Psoas muscle (tissue), 7 donors: ENCODE measurements at regions not wholly inside any gene's neighbourhood (a gene's known extent, or its start where the extent isn't known, plus 50 kb on each side); places are given as distances from the start of the nearest gene placed in this dataset.

Experiments used
- ATAC-seq, 4 donors: fragments of 200-7000 bp; cut with Tn5 transposase; one replicate each; pipeline ENCODE4 v1.9.1; 2020; ENCODE audit warnings: moderate library complexity in 3 of 4, mild to moderate bottlenecking in 2 of 4
- DNase-seq, 2 donors: peaks; one replicate each; pipeline ENCODE4 v3.0.0-alpha.2; 2020
- H3K27ac ChIP-seq: fragments of 200-600 bp; one replicate; pipeline ENCODE4 v1.8.0; 2022
- H3K27me3 ChIP-seq, 3 donors: fragments of 200-600 bp in 1 of 3; one replicate each; pipeline versions ENCODE4 v1.6.1 to v1.8.0; 2013 to 2022; ENCODE audit warnings: low read length in 2 of 3, mild to moderate bottlenecking in 2 of 3, moderate library complexity in 1 of 3; ENCODE audit not compliant: insufficient read depth in 3 of 3
- H3K36me3 ChIP-seq, 2 donors: fragments of 200-600 bp in 1 of 2; one replicate each; pipeline versions ENCODE4 v1.6.1 to v1.8.0; 2013 to 2022; ENCODE audit warnings: low read depth in 1 of 2, mild to moderate bottlenecking in 1 of 2, moderate library complexity in 1 of 2; ENCODE audit not compliant: insufficient read depth in 1 of 2
- H3K4me1 ChIP-seq: fragments of 200-600 bp; one replicate; pipeline ENCODE4 v1.8.0; 2022
- H3K4me3 ChIP-seq: fragments of 200-600 bp; one replicate; pipeline ENCODE4 v1.8.0; 2022; ENCODE audit warnings: mild to moderate bottlenecking
- H3K9me3 ChIP-seq: fragments of 200-600 bp; one replicate; pipeline ENCODE4 v1.8.0; 2022
- CTCF ChIP-seq: fragments of 200-600 bp; IDR thresholded peaks from one replicate; pipeline ENCODE4 v1.8.0; 2022; ENCODE audit warnings: antibody characterized with exemption
- WGBS, 3 donors: extraction: QIAGEN DNeasy Blood & Tissue Kit; methylation state at CpG; one replicate each; pipeline versions ENCODE4 v1.1.6 to v1.1.7; 2013; 5-methylcytosine and 5-hydroxymethylcytosine counted together
- intact Hi-C, 2 donors: fragments of 100-400 bp; cut with DNase I; formaldehyde crosslinking; loops; one replicate each; pipeline versions ENCODE4 v1.11.0 to v1.14.2; 2022
- donor health status: healthy with polysubstance abuse.
- donor health status: DM: no; HTN: no; CAD: no; lungs with moderate emphysema.
- donor health status: Bipolar disorder and iron deficiency.
- donor health status: healthy.
- donor health status: DM: yes; HTN: yes; CAD: no.
- donor health status: DM: no; HTN: no; CAD: no.
- donor health status: DM: yes; HTN: yes; CAD: no.

DNA sequence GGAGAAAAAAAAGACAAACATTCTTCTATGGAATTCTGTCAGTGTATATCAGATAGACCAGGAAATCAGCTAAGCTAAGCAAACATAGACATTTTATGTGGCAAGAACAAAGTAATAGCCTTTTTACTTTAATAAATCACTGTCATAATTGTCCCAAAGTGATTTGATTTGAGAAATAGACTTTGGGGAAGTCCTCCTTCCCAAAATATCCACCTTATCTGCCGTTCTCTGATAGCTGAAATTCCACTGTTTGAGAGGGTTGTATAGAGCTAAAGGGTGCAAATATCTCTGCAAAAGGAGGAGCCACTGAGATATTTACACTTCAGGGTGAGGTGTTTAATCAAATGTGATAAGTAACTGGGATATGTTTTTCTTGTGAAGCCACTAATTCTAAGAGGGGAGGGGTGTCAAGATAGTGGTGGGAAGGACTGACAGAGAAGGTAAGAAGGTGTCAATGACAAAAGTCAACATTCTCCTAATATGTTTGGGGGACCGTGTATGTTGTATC, 544.4 kb upstream of the JAG1 start:
- Histone ChIP-seq H3K4me3 (no peak overlapping the region), H3K4me1 (no peaks in the 10 kb centered on the region), H3K9me3 (no peaks in the 10 kb centered on the region), H3K27me3 (peaks cover 0 to 1% (median 0%) of the 10 kb centered on the region in 3 donors), H3K36me3 (no peaks in the 10 kb centered on the region), H3K27ac (no peak overlapping the region)
- no peak for DNase-seq
- no peak for TF ChIP-seq CTCF
- WGBS, 3 donors, result 68 to 73% (median 71%) methylated on average over 2 of the region's 2 CpGs
- ATAC-seq, result no peak
- intact Hi-C loops, result no loop called here

DNA sequence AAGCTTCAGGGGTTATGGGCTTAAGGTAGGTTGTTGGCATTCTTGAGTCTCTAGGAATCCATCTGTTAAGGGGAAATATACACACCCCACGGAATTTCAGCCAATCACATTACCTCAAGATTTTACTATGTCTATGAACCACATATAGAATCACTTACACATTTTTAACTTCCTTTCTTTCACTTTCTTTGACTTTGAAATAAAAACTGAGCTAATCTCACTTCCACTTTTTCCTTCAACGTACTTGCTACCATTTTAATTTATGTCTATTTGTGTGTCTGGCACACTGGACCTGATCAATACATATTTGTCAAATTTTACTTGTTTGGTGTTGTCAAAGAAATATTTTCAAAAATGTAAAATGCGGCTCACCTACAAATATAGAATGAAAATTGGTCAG, 545.4 kb upstream of the JAG1 start:
- no peak overlapping the region for H3K27ac ChIP-seq
- WGBS, 3 donors, result 94 to 100% (median 95%) methylated on average over 3 of the region's 3 CpGs
- no peaks in the 10 kb centered on the region for H3K9me3 ChIP-seq
- no peak for ATAC-seq
- intact Hi-C loops, result no loop called here
- no peaks in the 10 kb centered on the region for H3K4me1 ChIP-seq
- H3K4me3 ChIP-seq, result no peak overlapping the region
- TF ChIP-seq CTCF, result no peak
- peaks cover 0 to 1% (median 0%) of the 10 kb centered on the region in 3 donors for H3K27me3 ChIP-seq
- H3K36me3 ChIP-seq, result no peaks in the 10 kb centered on the region
- no peak for DNase-seq

GRCh38 chr20:11221046-11221445, 547.2 kb upstream of the JAG1 start:
- H3K27me3 ChIP-seq, result peaks cover 0 to 1% (median 0%) of the 10 kb centered on the region in 3 donors
- intact Hi-C loops, result no loop called here
- no peak for DNase-seq
- 46 to 50% (median 48%) methylated on average over 2 of the region's 2 CpGs for WGBS, 3 donors
- H3K36me3 ChIP-seq, result no peaks in the 10 kb centered on the region
- H3K9me3 ChIP-seq, result no peaks in the 10 kb centered on the region
- no peak for TF ChIP-seq CTCF
- H3K27ac ChIP-seq, result no peak overlapping the region
- no peak for ATAC-seq
- H3K4me3 ChIP-seq, result no peak overlapping the region
- no peaks in the 10 kb centered on the region for H3K4me1 ChIP-seq

DNA sequence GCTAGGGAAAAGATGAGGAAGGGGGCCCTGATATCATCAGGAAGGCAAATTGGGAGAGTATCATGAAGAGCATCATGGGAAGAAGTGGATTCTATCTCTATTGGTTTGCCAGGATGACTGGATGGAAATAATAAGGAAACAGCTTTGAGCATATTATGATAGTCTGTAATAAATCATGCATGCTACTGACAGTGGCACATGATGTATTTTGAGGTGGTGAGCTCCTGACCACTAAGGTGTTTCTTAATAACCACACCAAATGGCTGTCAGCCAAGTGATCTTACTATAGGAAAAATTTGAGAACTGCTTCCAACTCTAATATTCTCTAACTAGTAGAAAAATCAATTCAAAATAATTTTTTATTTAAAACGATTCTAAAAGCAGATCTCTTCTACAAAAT, 548.4 kb upstream of the JAG1 start:
- Histone ChIP-seq H3K9me3 (no peaks in the 10 kb centered on the region), H3K27me3 (peaks cover 0 to 1% (median 0%) of the 10 kb centered on the region in 3 donors), H3K27ac (no peak overlapping the region), H3K4me3 (no peak overlapping the region), H3K4me1 (no peaks in the 10 kb centered on the region), H3K36me3 (no peaks in the 10 kb centered on the region)
- no peak for ATAC-seq
- WGBS, 3 donors, result 83 to 95% (median 90%) methylated on average over 1 of the region's 1 CpG
- intact Hi-C loops, result no loop called here
- no peak for TF ChIP-seq CTCF
- DNase-seq, result no peak

DNA sequence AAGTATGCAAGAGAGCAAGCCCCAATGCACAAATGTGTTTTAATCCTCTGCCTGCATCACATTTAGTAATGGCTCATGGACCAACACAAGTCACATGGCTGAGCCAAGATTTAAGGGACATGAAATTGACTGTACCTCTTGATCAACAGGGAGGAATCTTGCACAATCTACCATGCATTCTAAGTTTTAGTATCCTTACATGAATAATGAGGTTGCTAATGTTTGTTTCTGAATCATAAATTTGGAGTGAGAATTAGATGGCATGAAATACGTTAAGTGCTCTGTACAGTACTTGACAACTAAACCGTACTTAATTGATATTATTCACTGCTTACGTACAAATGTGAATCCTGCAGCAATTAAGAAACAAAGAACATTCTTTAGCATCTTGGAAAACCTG, 553.8 kb upstream of the JAG1 start:
- H3K9me3 ChIP-seq, result no peaks in the 10 kb centered on the region
- no peaks in the 10 kb centered on the region for H3K36me3 ChIP-seq
- DNase-seq (no peak), ATAC-seq (no peak)
- TF ChIP-seq CTCF, result no peak
- H3K4me3 ChIP-seq, result no peak overlapping the region
- H3K27me3 ChIP-seq, result no peaks in the 10 kb centered on the region
- no peak overlapping the region for H3K27ac ChIP-seq
- no peaks in the 10 kb centered on the region for H3K4me1 ChIP-seq
- WGBS, 3 donors, result 77 to 84% (median 80%) methylated on average over 3 of the region's 3 CpGs
- intact Hi-C loops, result no loop called here
